HCT116 (cell line): ENCODE measurements at regions not wholly inside any gene's neighbourhood (a gene's known extent, or its start where the extent isn't known, plus 50 kb on each side); places are given as distances from the start of the nearest gene placed in this dataset.

Experiments
- ATAC-seq: fragments of 200-7000 bp; cut with Tn5 transposase; 2 replicates; pipeline ENCODE4 v1.9.1; 2020; ENCODE audit warnings: mild to moderate bottlenecking, moderate library complexity
- BruUV-seq: library from RNA; stranded (reverse); fragments of 400-500 nt; replicated peaks from 2 replicates; lab custom pipeline; 2021; lab: Mats Ljungman, UMichigan
- CTCF ChIA-PET: fragments of 300-600 bp; sonication (Branson Sonifier 250); formaldehyde crosslinking; loops from one replicate; lab custom pipeline; 2021; ENCODE audit warnings: antibody characterized with exemption; lab: Charles Lee
- POLR2A ChIA-PET: fragments of 300-600, 350-600 bp; sonication (Branson Sonifier 250); formaldehyde crosslinking; loops from one replicate; lab custom pipeline; 2021; ENCODE audit warnings: antibody characterized with exemption; lab: Charles Lee
- RAD21 ChIA-PET, 2 experiments: fragments of 300-600 bp; sonication (Branson Sonifier 250); formaldehyde crosslinking; loops; one replicate each; lab custom pipeline; 2023; ENCODE audit warnings: low total read pairs in 2 of 2; ENCODE audit not compliant: uncharacterized antibody in 2 of 2, unreplicated experiment in 2 of 2, low non-redundant PET in 1 of 2; lab: Charles Lee
- DNase-seq: peaks from one replicate; pipeline ENCODE4 v3.0.0-alpha.2; 2010; ENCODE audit warnings: low read depth, low spot score
- H2AFZ ChIP-seq: fragments of 200-600 bp; shearing (Covaris generic), sonication (generic); 2 replicates; pipeline ENCODE4 v1.6.1; 2017; ENCODE audit warnings: low read depth, mixed run types, mixed read lengths, antibody characterized with exemption, low read length; ENCODE audit not compliant: poor library complexity, severe bottlenecking
- H3K27ac ChIP-seq: 2 replicates; pipeline ENCODE4 v1.5.1; 2012; ENCODE audit warnings: low read depth, low read length
- H3K27me3 ChIP-seq: fragments of 200-600 bp; sonication (generic); 2 replicates; pipeline ENCODE4 v1.6.1; 2016; ENCODE audit warnings: mixed run types, low read length, mixed read lengths; ENCODE audit not compliant: insufficient read depth
- H3K36me3 ChIP-seq, 2 experiments: fragments of 200-500 bp in 1 of 2; fragments of 200-600 bp in 1 of 2; sonication (Bioruptor generic) in 1 of 2; sonication (generic) in 1 of 2; 2 replicates each; pipeline versions ENCODE4 v1.5.1 to v1.6.1; 2014 to 2016; ENCODE audit warnings: low read length in 2 of 2, inconsistent platforms in 1 of 2, mixed read lengths in 1 of 2, mixed run types in 1 of 2; ENCODE audit not compliant: insufficient read depth in 2 of 2, control insufficient read depth in 1 of 2
- H3K4me1 ChIP-seq, 2 experiments: fragments of 200-600 bp in 1 of 2; sonication (generic) in 1 of 2; 2 replicates each; pipeline versions ENCODE4 v1.5.1 to v1.6.1; 2012 to 2017; ENCODE audit warnings: low read length in 2 of 2, inconsistent platforms in 1 of 2, mild to moderate bottlenecking in 1 of 2, mixed read lengths in 1 of 2, mixed run types in 1 of 2, moderate library complexity in 1 of 2; ENCODE audit not compliant: insufficient read depth in 2 of 2, control insufficient read depth in 1 of 2
- H3K4me2 ChIP-seq: fragments of 200-600 bp; sonication (generic); 2 replicates; pipeline ENCODE4 v1.6.1; 2017; ENCODE audit warnings: mixed run types, low read length, mixed read lengths
- H3K4me3 ChIP-seq, 2 experiments: fragments of 200-600 bp in 1 of 2; sonication (generic) in 1 of 2; replicated peaks in 1 of 2; 2 replicates each; pipeline ENCODE4 v1.5.1; 2011 to 2016; ENCODE audit warnings: low read length in 2 of 2, control low read depth in 1 of 2, low read depth in 1 of 2, mild to moderate bottlenecking in 1 of 2, mixed read lengths in 1 of 2, mixed run types in 1 of 2
- H3K79me2 ChIP-seq: fragments of 200-600 bp; sonication (generic); 2 replicates; pipeline ENCODE4 v1.6.1; 2017; ENCODE audit warnings: mild to moderate bottlenecking, mixed run types, low read length, moderate library complexity, mixed read lengths; ENCODE audit not compliant: insufficient read depth
- H3K9ac ChIP-seq: fragments of 200-600 bp; sonication (generic); 2 replicates; pipeline ENCODE4 v1.6.1; 2016; ENCODE audit warnings: low read length, mixed read lengths
- H3K9me2 ChIP-seq: fragments of 200-600 bp; sonication (generic), shearing (Covaris generic); 2 replicates; pipeline ENCODE4 v1.6.1; 2017; ENCODE audit warnings: mixed run types, mild to moderate bottlenecking, moderate library complexity; ENCODE audit not compliant: insufficient read depth
- H3K9me3 ChIP-seq, 2 experiments: fragments of 200-500 bp in 1 of 2; fragments of 200-600 bp in 1 of 2; sonication (Bioruptor generic) in 1 of 2; sonication (generic) in 1 of 2; 2 replicates each; pipeline ENCODE4 v1.6.1; 2014 to 2017; ENCODE audit warnings: low read length in 2 of 2, mixed read lengths in 2 of 2, inconsistent platforms in 1 of 2, low read depth in 1 of 2, mild to moderate bottlenecking in 1 of 2, mixed run types in 1 of 2, moderate library complexity in 1 of 2; ENCODE audit not compliant: control insufficient read depth in 1 of 2, insufficient read depth in 1 of 2
- H4K20me1 ChIP-seq: fragments of 200-600 bp; sonication (generic), shearing (Covaris generic); 2 replicates; pipeline ENCODE4 v1.6.1; 2017; ENCODE audit warnings: mixed run types, mild to moderate bottlenecking, moderate library complexity; ENCODE audit not compliant: insufficient read depth
- ATF3 ChIP-seq: IDR thresholded peaks from 2 replicates; pipeline ENCODE4 v1.6.1; 2012
- CBX3 ChIP-seq: IDR thresholded peaks from 2 replicates; pipeline ENCODE4 v1.6.1; 2012; ENCODE audit warnings: low read depth
- CEBPB ChIP-seq: IDR thresholded peaks from 2 replicates; pipeline ENCODE4 v1.6.1; 2012; ENCODE audit warnings: low read depth
- CTCF ChIP-seq, 3 experiments: fragments of 200-600 bp in 1 of 3; sonication (generic) in 1 of 3; IDR thresholded peaks in 2 of 3; conservative IDR thresholded peaks in 1 of 3; 2 replicates each; pipeline ENCODE4 v1.5.1; 2012 to 2017; ENCODE audit warnings: low read depth in 2 of 3, low read length in 2 of 3, antibody characterized with exemption in 1 of 3, borderline replicate concordance in 1 of 3, control low read depth in 1 of 3, mild to moderate bottlenecking in 1 of 3, mixed read lengths in 1 of 3, mixed run types in 1 of 3, moderate library complexity in 1 of 3; ENCODE audit not compliant: insufficient read depth in 1 of 3
- EGR1 ChIP-seq: IDR thresholded peaks from 2 replicates; pipeline ENCODE4 v1.6.1; 2012; ENCODE audit warnings: low read depth
- ELF1 ChIP-seq: IDR thresholded peaks from 2 replicates; pipeline ENCODE4 v1.6.1; 2012; ENCODE audit warnings: low read depth, borderline replicate concordance
- EZH2 ChIP-seq: fragments of 200-600 bp; sonication (generic); IDR thresholded peaks from 2 replicates; pipeline ENCODE4 v1.6.1; 2017; ENCODE audit warnings: antibody characterized with exemption, mixed run types
- FOSL1 ChIP-seq: IDR thresholded peaks from 2 replicates; pipeline ENCODE4 v1.6.1; 2012; ENCODE audit warnings: low read depth
- JUND ChIP-seq: IDR thresholded peaks from 2 replicates; pipeline ENCODE4 v1.6.1; 2012
- MAX ChIP-seq: IDR thresholded peaks from 2 replicates; pipeline ENCODE4 v1.6.1; 2012
- POLR2A ChIP-seq: IDR thresholded peaks from 2 replicates; pipeline ENCODE4 v1.7.0; 2011; ENCODE audit warnings: borderline replicate concordance; ENCODE audit not compliant: insufficient read depth, insufficient read length; ENCODE audit errors: extremely low read depth
- RAD21 ChIP-seq: IDR thresholded peaks from 2 replicates; pipeline ENCODE4 v1.6.1; 2012; ENCODE audit warnings: low read depth, mild to moderate bottlenecking
- SP1 ChIP-seq: IDR thresholded peaks from 2 replicates; pipeline ENCODE4 v1.6.1; 2012; ENCODE audit warnings: low read depth
- TCF7L2 ChIP-seq: IDR thresholded peaks from 2 replicates; pipeline ENCODE4 v1.7.0; 2011; ENCODE audit warnings: borderline replicate concordance, inconsistent platforms; ENCODE audit not compliant: insufficient read depth, insufficient read length; ENCODE audit errors: extremely low read depth
- YY1 ChIP-seq: IDR thresholded peaks from 2 replicates; pipeline ENCODE4 v1.6.1; 2011; ENCODE audit warnings: low read length, low read depth, moderate library complexity, mild to moderate bottlenecking; ENCODE audit not compliant: insufficient replicate concordance; ENCODE audit errors: extremely low read depth
- ZBTB33 ChIP-seq: IDR thresholded peaks from 2 replicates; pipeline ENCODE4 v1.6.1; 2011; ENCODE audit warnings: mild to moderate bottlenecking, low read length, moderate library complexity; ENCODE audit not compliant: insufficient replicate concordance; ENCODE audit errors: extremely low read depth
- ZFX ChIP-seq: fragments of 450-650 bp; IDR thresholded peaks from 2 replicates; pipeline ENCODE4 v1.6.1; 2017
- ZNF274 ChIP-seq: fragments of 200-500 bp; sonication (Bioruptor generic); IDR thresholded peaks from 2 replicates; pipeline ENCODE4 v1.6.1; 2014; ENCODE audit warnings: mild to moderate bottlenecking, low read depth, low read length, inconsistent platforms
- intact Hi-C: fragments of 100-400 bp; cut with micrococcal nuclease; formaldehyde crosslinking; loops from 2 replicates; pipeline ENCODE4 v1.10.0; 2022

- H3K4me2 ChIP-seq = no peak overlapping the region
- no TSS peak for BruUV-seq
- no peak overlapping the region for H2AFZ ChIP-seq
- no peaks in the 10 kb centered on the region for H3K9me3 ChIP-seq
- no peak overlapping the region for H3K9ac ChIP-seq
- H3K4me1 ChIP-seq = peaks cover 0 to under 1% of the 10 kb centered on the region in 2 experiments; a peak in 1 of 4 replicates
- CTCF ChIA-PET = no interaction called here
- POLR2A ChIA-PET = no interaction called here
- no peaks in the 10 kb centered on the region for H3K79me2 ChIP-seq
- peaks cover 6% of the 10 kb centered on the region; the same call in 1 of the 2 replicates for H3K27me3 ChIP-seq
- H3K9me2 ChIP-seq = no peaks in the 10 kb centered on the region
- TF ChIP-seq ZNF274 (no peak), CTCF (IDR thresholded peaks at IDR 0.05 in 2 of 3, conservative IDR thresholded peaks at IDR 0.05 in 1 of 3; ENCODE audit: borderline replicate concordance in 1 of 3, insufficient read depth in 1 of 3, low read depth in 2 of 3, low read length in 2 of 3) (no peak), FOSL1 (no peak), ELF1 (no peak), MAX (no peak), ZFX (no peak), JUND (no peak), EZH2 (no peak), ZBTB33 (no peak), CBX3 (no peak), CEBPB (no peak), RAD21 (no peak), TCF7L2 (no peak), ATF3 (no peak), POLR2A (no peak), SP1 (no peak), YY1 (no peak), EGR1 (no peak)
- TF ChIP-seq, all 23 proteins: peak for 0
- Histone ChIP-seq H3K4me3 (no peak overlapping the region), H3K36me3 (no peaks in the 10 kb centered on the region), H4K20me1 (no peaks in the 10 kb centered on the region), H3K27ac (no peak overlapping the region)
- intact Hi-C loops = no loop called here
- DNase-seq = no peak
- ATAC-seq = no peak
- RAD21 ChIA-PET = no interaction called here
Measured at GRCh38 chr3:14266361-14266760, 87.7 kb downstream of the LSM3 start.
